Neutrophil (primary cell): ENCODE measurements at regions not wholly inside any gene's neighbourhood (a gene's known extent, or its start where the extent isn't known, plus 50 kb on each side); places are given as distances from the start of the nearest gene placed in this dataset.

Source experiments
- H3K27ac ChIP-seq: fragments of 200-600 bp; sonication (generic); 2 replicates; pipeline ENCODE4 v1.5.1; 2016; ENCODE audit warnings: mild to moderate bottlenecking, moderate library complexity
- H3K27me3 ChIP-seq: fragments of 200-600 bp; sonication (generic); 2 replicates; pipeline ENCODE4 v1.6.0; 2016; ENCODE audit warnings: mild to moderate bottlenecking
- H3K36me3 ChIP-seq: fragments of 200-600 bp; sonication (generic); 2 replicates; pipeline ENCODE4 v1.5.1; 2017
- H3K4me1 ChIP-seq, 2 experiments: fragments of 200-600 bp in 1 of 2; sonication (generic) in 1 of 2; 1 replicate in 1 of 2; 2 replicates in 1 of 2; pipeline versions ENCODE4 v1.5.1 to v1.6.1; 2013 to 2016; ENCODE audit warnings: low read depth in 1 of 2, low read length in 1 of 2, mild to moderate bottlenecking in 1 of 2, moderate library complexity in 1 of 2; ENCODE audit not compliant: control insufficient read depth in 1 of 2, insufficient read depth in 1 of 2
- H3K4me3 ChIP-seq, 2 experiments: fragments of 200-600 bp in 1 of 2; sonication (generic) in 1 of 2; 1 replicate in 1 of 2; 2 replicates in 1 of 2; pipeline ENCODE4 v1.5.1; 2013 to 2016; ENCODE audit warnings: low read depth in 1 of 2, low read length in 1 of 2, mild to moderate bottlenecking in 1 of 2, moderate library complexity in 1 of 2
- H3K9me3 ChIP-seq: fragments of 200-600 bp; sonication (generic); 2 replicates; pipeline ENCODE4 v1.5.1; 2016
- TF ChIP-seq, protein P1 (sequence below): fragments of 200-600 bp; sonication (generic); IDR thresholded peaks from 2 replicates; pipeline ENCODE4 v1.5.1; 2016; ENCODE audit warnings: antibody characterized with exemption

DNA sequence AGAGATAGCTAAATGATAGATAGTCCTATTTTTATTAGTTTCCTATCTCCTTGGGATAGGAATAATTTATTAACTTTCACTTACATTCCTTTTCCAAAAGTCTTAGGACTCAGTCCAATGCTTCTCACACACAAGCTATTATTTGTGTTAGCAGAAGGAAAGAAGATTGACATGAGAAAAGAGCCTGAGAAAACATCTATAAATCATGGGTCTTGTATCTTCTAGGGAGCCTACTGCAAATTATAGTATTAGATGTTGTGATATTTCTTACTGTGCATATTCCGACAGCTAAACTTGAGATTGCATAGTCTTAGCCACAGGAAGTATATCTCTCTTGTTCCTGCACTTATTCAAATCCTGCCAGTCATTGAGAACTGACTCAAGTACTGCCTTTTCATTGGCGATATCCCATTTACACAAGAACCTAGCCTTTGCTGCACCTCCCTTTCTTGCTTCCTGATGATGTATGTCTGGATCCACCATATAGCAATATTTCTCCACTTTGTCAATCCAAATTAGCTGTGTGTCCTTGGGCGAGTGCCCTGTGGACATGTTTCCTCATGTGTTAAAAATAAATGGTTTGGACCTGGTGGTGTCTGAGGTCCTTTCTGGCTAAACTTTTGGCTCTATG lies 245.1 kb upstream of the LMCD1 start:
- Histone ChIP-seq H3K27ac (no peak overlapping the region), H3K9me3 (no peaks in the 10 kb centered on the region), H3K4me1 (no peaks in the 10 kb centered on the region), H3K4me3 (no peak overlapping the region), H3K36me3 (no peaks in the 10 kb centered on the region), H3K27me3 (no peaks in the 10 kb centered on the region)
- TF ChIP-seq, protein P1, sequence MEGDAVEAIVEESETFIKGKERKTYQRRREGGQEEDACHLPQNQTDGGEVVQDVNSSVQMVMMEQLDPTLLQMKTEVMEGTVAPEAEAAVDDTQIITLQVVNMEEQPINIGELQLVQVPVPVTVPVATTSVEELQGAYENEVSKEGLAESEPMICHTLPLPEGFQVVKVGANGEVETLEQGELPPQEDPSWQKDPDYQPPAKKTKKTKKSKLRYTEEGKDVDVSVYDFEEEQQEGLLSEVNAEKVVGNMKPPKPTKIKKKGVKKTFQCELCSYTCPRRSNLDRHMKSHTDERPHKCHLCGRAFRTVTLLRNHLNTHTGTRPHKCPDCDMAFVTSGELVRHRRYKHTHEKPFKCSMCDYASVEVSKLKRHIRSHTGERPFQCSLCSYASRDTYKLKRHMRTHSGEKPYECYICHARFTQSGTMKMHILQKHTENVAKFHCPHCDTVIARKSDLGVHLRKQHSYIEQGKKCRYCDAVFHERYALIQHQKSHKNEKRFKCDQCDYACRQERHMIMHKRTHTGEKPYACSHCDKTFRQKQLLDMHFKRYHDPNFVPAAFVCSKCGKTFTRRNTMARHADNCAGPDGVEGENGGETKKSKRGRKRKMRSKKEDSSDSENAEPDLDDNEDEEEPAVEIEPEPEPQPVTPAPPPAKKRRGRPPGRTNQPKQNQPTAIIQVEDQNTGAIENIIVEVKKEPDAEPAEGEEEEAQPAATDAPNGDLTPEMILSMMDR: no peak

DNA sequence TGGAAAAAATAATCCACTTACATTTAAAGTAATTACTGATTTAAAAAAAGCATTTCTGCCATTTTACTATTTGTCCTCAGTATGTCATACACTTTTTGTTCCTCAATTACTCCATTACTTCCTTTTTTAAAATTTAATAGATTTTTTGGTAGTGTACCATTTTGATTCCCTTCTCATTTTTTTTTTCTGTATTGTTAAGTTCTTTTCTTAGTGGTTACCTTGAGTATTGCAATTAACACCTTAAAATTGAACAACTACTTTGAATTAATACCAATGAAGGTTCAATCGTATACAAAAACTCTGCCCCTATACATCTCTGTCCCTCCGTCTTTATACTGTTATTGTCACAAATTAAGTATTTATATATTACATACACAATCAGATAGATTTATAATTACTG lies 240.6 kb upstream of the LMCD1 start:
- Histone ChIP-seq H3K36me3 (no peaks in the 10 kb centered on the region), H3K27me3 (no peaks in the 10 kb centered on the region), H3K4me1 (no peaks in the 10 kb centered on the region), H3K9me3 (no peaks in the 10 kb centered on the region), H3K4me3 (no peak overlapping the region), H3K27ac (no peak overlapping the region)
- TF ChIP-seq, protein P1: no peak

DNA sequence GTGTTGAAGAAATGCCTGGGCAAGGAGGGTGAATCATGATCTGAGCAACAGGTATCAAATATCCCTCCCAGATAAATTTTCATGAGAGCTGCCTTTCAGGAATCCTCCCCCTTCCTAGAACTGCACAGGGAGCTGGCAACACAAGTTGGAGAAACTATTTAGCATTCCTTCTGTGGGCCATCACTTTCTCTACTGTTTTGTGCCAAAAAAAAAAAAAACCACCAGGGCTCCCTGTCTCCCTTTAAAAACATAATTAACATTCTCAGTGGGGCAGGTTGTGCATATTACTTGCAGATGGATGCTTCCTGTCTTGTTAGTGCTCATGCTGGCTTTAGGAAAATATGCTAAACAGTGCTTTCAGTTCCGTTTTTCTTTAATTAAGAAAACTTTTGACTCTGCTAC lies 234.9 kb upstream of the LMCD1 start:
- H3K9me3 ChIP-seq: no peaks in the 10 kb centered on the region
- TF ChIP-seq, protein P1: no peak
- H3K27ac ChIP-seq: no peak overlapping the region
- H3K27me3 ChIP-seq: no peaks in the 10 kb centered on the region
- H3K4me3 ChIP-seq: no peak overlapping the region
- H3K36me3 ChIP-seq: no peaks in the 10 kb centered on the region
- H3K4me1 ChIP-seq: no peaks in the 10 kb centered on the region

DNA sequence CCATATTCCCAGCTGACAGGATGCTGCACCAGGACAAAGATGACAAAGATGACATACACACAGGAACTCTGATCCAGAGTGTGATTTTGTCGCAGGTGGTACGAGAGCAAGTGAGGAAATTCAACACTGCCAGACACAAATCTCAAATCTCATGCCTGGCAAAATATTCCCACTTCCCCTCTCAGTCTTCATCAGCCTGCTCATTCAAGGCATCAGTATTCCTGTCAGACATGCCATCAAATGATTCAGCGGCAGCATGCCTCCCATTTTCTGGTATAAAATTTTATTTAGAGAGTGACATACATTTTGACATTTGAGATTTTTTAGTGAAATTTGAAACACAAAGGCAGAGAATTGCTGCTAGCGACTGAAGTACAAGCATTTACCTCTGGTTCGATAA lies 228.1 kb upstream of the LMCD1 start:
- Histone ChIP-seq H3K36me3 (no peaks in the 10 kb centered on the region), H3K4me3 (no peak overlapping the region), H3K27ac (no peak overlapping the region), H3K9me3 (no peaks in the 10 kb centered on the region), H3K27me3 (no peaks in the 10 kb centered on the region), H3K4me1 (no peaks in the 10 kb centered on the region)
- TF ChIP-seq, protein P1: no peak

DNA sequence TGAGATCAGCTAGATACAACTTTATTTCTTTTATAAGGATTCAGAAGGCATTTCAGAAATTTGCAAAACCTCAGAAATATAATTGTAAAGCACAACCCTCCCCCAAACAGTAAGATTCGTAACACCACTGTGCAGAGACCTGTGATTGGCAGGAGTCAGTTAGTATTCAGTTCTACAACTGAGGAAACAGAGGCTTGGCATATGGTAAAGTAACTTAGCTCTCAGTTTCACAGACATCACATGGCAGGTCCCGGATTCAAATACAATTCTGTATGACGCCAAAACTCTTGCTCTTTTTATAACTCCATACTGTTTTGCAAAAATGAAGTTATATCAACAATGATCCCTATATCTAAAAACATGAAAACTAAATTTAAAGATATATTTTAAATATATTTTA lies 225.6 kb upstream of the LMCD1 start:
- H3K36me3 ChIP-seq: no peaks in the 10 kb centered on the region
- H3K4me1 ChIP-seq: no peaks in the 10 kb centered on the region
- H3K9me3 ChIP-seq: no peaks in the 10 kb centered on the region
- H3K27ac ChIP-seq: no peak overlapping the region
- TF ChIP-seq, protein P1: no peak
- no peaks in the 10 kb centered on the region for H3K27me3 ChIP-seq
- no peak overlapping the region for H3K4me3 ChIP-seq

DNA sequence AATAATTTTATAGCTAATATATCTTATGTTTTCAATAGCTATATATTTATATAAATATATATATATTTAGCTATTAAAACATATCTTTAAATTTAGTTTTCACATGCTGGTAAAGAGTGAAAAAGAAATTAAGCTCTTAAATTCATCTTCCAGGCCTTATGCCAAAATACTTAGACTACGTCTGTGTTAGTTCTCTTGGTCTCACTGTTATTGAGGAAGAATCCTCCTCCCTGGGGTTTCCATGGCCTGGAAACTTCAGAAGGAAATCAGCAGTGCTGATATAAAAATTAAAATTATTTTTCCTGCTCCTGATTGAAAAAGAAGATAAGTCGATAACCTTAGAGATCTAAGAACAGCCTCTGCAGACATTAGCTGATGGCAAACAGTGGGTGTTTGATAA lies 225.1 kb upstream of the LMCD1 start:
- no peak overlapping the region for H3K27ac ChIP-seq
- no peak overlapping the region for H3K4me3 ChIP-seq
- H3K4me1 ChIP-seq: no peaks in the 10 kb centered on the region
- no peaks in the 10 kb centered on the region for H3K36me3 ChIP-seq
- no peaks in the 10 kb centered on the region for H3K27me3 ChIP-seq
- TF ChIP-seq, protein P1: no peak
- no peaks in the 10 kb centered on the region for H3K9me3 ChIP-seq
